ENCODE measurements at regions not wholly inside any gene's neighbourhood (a gene's known extent, or its start where the extent isn't known, plus 50 kb on each side); places are given as distances from the start of the nearest gene placed in this dataset.
"Not testable (repeated sequence)": the region's sequence is repeated elsewhere in the genome, so short reads cannot be mapped to it uniquely, and the experiment has no call there.

DNA sequence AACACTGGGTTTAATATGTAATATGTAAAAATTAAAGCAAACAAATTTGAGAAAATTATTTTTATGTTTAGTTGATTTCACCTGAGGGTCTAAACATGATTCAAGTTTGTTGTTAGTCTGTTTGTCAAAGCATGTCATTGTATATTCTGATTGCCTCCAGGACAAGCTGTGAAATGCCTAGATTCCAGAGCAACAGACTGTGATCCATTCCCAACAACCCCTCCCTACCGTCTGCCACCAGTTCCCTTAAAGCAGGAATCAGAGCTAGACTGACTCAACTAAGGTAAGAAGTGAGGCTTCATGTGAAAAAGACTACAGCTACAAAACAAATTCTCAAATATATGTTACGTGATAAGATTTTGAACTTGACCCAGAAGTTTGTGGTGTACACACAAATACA is 304.2 kb downstream of the RAB38 start:
- no peak for DNase-seq (ENCODE audit: low read depth)

DNA sequence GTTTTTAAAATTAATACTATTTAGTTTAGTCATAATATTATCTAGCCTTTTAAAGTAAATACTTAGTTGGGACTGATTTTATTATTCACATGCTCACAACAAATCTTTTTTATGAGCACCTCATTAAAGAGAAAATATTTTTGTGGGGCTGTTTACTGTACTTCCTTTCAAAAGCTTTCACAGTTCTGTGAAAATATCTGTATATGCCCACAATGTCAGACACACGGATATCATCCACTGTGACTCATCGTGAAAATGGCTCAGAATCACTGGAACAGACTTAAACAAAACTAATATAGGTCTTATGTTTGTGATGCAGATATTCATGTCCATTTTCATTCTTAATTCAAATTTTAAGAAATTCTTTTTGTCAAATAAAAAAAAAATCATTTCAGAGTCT is 305.2 kb downstream of the RAB38 start:
- DNase-seq (ENCODE audit: low read depth): no peak

DNA sequence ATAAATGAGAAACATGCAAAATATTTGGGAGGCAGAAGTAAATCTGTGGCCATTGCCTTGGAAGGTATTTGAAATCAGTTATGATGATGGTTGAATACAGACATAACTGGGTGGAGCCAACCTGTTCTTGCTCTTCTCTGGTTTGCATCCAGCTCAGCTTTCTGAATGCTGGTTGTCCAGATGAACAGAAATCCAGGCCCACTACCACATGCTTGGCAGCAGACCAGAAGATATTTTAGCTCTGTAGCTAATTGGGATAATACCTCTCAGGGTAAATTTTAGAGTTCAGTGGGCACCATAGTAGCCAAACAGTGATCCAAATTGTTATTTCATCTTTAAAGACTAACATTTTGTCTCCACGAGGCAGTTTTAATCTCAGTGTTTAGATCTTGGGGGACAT is 308.3 kb downstream of the RAB38 start:
- DNase-seq (ENCODE audit: low read depth): no peak

DNA sequence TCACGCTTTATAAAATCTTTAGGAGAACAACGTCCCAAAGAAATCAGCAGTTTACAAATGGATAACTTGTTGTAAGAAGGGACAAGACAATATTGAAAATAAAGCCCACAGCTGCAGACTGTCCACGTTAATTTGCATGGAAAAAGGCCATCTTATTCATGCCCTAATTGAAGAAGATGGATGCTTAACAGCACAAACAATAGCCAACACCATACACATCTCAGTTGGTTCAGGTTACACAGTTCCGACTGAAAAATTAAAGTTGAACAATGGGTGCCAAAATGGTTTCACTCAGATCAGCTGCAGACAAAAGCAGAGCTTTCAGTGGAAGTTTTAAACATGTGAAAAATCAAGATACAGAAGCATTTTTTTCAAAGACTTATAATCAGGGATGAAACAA is 314.2 kb downstream of the RAB38 start:
- no peak for DNase-seq (ENCODE audit: low read depth)

GRCh38 chr11:87859636-87860035 is 315.6 kb downstream of the RAB38 start:
- no peak for DNase-seq (ENCODE audit: low read depth)

GRCh38 chr11:87851827-87852226 is 323.4 kb downstream of the RAB38 start:
- no peak for DNase-seq (ENCODE audit: low read depth)

GRCh38 chr11:87851234-87851633 is 324.0 kb downstream of the RAB38 start:
- DNase-seq (ENCODE audit: low read depth): peak; percentile 54

DNA sequence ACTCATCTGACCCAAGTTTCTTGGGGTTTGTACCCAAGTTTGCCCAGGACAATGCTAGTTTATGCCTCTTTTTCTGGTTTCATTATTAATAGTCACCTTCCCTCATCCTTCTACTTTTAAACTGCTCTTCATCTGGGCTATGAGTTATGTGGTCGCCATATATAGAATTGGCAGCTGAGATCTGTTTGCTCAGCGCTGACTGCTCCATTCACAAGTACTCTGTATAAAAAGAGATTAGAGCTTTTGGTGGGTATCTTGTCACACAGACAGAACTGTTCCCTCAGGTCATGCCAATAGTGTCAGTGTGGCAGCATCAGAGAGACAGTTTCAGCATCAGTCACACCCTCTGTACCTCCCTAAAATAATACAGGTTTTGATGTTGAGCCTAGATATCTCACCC is 326.0 kb downstream of the RAB38 start:
- DNase-seq (ENCODE audit: low read depth): no peak

GRCh38 chr11:87840786-87841185 is 334.5 kb downstream of the RAB38 start:
- no peak for DNase-seq (ENCODE audit: low read depth)

DNA sequence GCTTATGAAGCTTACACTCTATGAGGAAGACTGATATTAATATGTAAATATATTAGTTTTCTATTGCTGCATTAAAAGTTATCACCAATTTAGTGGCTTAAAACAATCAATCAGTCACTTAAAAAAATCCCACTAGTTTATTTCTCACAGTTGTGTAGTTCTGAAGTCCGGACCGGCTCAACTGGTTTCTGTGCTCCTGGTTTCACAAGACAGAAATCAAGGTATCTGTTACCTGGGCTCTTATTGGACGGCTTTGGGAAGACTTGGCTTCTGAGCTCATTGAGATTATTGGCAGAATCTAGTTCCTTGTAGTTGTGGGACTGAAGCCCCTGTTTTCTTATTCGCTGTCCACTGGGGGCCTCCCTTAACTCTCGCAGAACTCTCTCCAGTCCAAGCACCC is 343.0 kb downstream of the RAB38 start:
- DNase-seq (ENCODE audit: low read depth): no peak

- peak; percentile 5 for DNase-seq (ENCODE audit: low read depth)
Measured at GRCh38 chr11:87820011-87820410, 355.2 kb downstream of the RAB38 start.

GRCh38 chr11:87819151-87819550 is 356.1 kb downstream of the RAB38 start:
- DNase-seq (ENCODE audit: low read depth): peak; percentile 13

- DNase-seq (ENCODE audit: low read depth): no peak
Measured at GRCh38 chr11:87812571-87813365, 362.5 kb downstream of the RAB38 start.

DNA sequence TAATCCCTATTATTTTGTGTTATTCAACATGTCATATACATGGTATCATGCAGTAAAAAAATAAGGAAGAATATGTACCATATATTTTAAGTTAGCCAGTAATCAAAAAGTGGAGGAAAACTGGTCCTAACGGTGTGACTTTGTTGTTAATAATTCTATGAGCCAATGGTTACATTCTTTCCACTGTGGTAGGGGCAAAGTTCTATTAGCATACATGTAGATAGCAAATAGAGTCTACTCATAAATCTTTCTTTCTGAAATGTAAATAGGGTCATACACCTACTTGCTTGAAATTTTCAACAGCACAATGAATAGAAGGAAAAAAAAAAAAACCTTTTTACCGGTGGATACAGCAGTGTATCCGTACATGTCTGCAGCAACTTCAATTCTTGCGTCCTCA is 364.8 kb downstream of the RAB38 start:
- no peak for DNase-seq (ENCODE audit: low read depth)

GRCh38 chr11:87809256-87809655 is 366.0 kb downstream of the RAB38 start:
- no peak for DNase-seq (ENCODE audit: low read depth)

- DNase-seq (ENCODE audit: low read depth): no peak
Measured at GRCh38 chr11:87804176-87804575, 371.1 kb downstream of the RAB38 start.

- DNase-seq (ENCODE audit: low read depth): no peak
Measured at GRCh38 chr11:87803748-87804147, 371.5 kb downstream of the RAB38 start.

DNA sequence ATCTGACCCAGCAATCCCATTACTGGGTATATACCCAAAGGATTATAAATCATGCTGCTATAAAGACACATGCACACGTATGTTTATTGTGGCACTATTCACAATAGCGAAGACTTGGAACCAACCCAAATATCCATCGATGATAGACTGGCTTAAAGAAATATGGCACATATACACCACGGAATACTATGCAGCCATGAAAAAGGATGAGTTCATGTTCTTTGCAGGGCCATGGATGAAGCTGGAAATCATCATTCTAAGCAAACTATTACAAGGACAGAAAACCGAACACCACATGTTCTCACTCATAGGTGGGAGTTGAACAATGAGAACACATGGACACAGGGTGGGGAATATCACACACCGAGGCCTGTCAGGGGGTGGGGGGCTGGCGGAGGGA is 390.4 kb downstream of the RAB38 start:
- DNase-seq (ENCODE audit: low read depth): not testable (repeated sequence)

DNA sequence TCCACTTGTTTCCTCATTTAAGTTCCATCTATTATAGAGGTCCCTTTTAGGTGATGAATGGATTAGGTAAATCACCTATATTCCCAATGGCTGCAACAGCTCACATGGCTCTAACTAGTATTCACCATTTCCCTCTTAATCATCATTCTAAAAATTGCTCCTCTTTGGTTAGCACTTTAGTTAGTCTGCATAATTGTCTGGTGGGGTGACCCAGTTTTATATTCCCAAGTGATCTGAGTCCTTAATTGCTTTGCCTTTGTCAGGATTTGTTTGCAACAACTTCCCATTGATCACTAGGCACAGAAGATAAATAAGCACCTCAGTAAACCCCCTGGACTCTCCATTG is 395.2 kb downstream of the RAB38 start:
- DNase-seq (ENCODE audit: low read depth): no peak

DNA sequence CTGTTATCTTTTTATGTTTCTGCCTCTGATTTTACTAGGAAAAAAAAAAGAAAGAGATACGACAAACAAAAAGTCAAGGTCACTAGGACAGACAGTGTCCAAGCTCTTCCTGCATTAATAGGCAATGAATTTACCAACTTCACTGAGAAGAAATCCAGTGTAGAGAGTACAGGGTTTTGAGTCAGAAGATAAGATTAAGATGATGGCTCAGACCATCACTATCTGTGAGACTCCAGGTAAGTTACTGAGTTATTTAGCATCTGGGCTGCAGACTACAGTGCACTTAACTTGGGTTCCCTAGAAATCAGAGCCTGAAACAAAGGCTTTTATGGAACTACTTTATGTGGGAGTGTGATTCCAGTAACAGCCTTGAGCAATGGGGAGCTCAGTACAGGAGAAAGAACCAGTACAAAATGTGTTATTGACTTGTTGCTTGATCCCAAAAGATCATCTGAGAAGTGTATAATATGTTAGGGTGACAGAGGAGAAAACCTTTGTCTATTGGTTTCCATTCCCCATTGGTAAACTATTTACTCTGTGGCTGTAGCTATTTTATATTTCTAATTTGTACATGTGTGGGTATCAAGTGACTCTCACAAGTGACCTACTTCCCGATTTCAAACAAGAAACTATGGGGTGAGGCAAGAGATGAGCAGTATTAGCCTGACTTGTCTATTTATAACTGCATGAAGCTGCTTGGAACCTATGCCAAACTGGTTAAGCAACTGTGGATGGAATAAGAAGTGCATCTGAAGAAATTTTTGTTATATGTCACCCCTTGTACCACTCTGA is 395.8 kb downstream of the RAB38 start:
- DNase-seq (ENCODE audit: low read depth): no peak

GRCh38 chr11:87778357-87778756 is 396.9 kb downstream of the RAB38 start:
- no peak for DNase-seq (ENCODE audit: low read depth)

- no peak for DNase-seq (ENCODE audit: low read depth)
Measured at GRCh38 chr11:87775036-87775435, 400.2 kb downstream of the RAB38 start.

- DNase-seq (ENCODE audit: low read depth): no peak
Measured at GRCh38 chr11:87769661-87770060, 405.6 kb downstream of the RAB38 start.

GRCh38 chr11:87767615-87768014 is 407.6 kb downstream of the RAB38 start:
- no peak for DNase-seq (ENCODE audit: low read depth)

All from stromal cell of bone marrow (primary cell).